PC-3 (cell line): ENCODE measurements at regions not wholly inside any gene's neighbourhood (a gene's known extent, or its start where the extent isn't known, plus 50 kb on each side); places are given as distances from the start of the nearest gene placed in this dataset.
A peak's percentile ranks its signal among the peaks of the same experiment; 100 is the strongest.

Experiments
- CTCF ChIP-seq: fragments of 300-600 bp; sonication (generic); conservative IDR thresholded peaks from 2 replicates; pipeline ENCODE4 v1.5.1; 2017; ENCODE audit warnings: antibody characterized with exemption, low read depth, mild to moderate bottlenecking, low read length
- EZH2 ChIP-seq: fragments of 300-600 bp; sonication (generic); IDR thresholded peaks from one replicate; pipeline ENCODE4 v1.6.1; 2017; ENCODE audit warnings: antibody characterized with exemption, mild to moderate bottlenecking, low read length; ENCODE audit not compliant: unreplicated experiment

- peak; percentile 70 for TF ChIP-seq CTCF
- no peak for TF ChIP-seq EZH2
Measured at GRCh38 chr7:122219253-122219865, 75.3 kb upstream of the AASS start.
